CD4-positive, alpha-beta T cell treated with Interleukin-4 for 4 hours (primary cell): ENCODE measurements at regions not wholly inside any gene's neighbourhood (a gene's known extent, or its start where the extent isn't known, plus 50 kb on each side); places are given as distances from the start of the nearest gene placed in this dataset.

Experiments
- DNase-seq: peaks from one replicate; pipeline ENCODE4 v3.0.0-alpha.2; 2020

DNA sequence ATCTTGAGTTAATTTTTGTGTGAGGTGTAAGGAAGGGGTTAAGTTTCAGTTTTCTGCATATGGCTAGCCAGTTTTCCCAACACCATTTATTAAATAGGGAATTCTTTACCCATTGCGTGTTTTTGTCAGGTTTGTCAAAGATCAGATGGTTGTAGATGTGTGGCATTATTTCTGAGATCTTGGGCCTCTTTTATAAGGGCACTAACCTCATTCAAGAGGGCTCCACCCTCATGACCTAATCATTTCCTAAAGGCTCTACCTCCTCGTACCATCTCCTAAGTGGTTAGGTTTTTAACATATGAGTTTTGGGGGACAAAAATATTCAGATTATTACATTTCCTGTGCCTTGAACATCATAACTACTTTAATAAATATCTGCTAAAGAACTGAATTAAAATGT is 510.9 kb downstream of the UTRN start:
- DNase-seq = no peak

DNA sequence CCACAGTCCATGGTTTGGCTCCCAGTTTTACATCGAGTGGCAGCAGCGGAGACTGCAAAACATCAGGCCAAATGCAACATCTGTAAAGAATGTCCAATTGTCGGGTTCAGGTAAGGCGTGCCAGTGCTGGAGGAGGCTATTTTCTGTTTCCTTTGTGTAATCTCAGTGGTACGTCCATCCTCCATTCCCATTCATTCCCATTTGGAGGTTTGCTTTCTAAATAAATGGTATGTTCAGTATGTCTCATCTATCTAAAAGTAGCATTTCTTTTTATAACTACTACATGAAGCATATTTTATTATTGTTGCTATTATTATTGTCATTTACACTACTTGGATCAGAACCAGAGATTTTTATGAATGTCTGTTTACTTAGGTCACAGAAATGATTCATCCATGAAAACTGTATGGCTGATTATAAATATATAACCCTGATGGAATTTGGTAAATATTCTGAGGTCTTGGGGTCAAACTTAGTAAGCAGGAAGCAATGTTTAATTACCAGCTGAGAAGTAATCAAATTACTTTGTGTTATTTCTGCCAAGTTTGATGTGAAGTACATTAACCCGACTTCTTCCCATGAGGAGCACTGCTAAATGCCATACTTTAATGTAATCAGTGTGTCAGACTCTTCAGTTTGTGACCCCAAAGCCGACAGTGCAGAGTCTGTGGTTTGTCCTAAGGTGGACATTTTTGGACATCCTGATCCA is 512.9 kb downstream of the UTRN start:
- DNase-seq = no peak

DNA sequence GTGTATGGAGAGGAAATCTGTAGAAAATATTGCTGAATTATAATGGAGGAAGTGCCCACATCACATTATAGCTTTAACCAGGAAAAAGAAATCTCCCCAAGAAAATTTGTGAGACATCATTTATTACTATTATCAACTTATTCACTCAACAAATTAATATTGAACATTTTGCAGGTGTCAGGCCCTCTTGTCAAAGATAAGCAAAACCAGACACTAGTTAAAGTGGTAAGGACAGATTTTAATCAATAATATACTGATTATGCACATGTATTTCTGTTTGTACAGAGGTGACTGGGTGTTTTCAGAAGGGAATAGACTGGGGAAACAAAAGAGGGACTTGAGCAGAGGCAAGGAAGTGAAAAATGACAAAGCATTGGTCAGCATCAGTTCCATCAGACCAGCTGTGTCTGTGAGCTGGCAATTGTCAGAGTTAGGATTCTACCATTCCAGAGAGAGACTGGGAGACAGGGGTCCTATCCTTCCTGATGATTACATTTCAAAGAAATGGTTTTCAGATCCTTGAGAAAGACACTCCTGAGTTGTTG is 519.2 kb downstream of the UTRN start:
- no peak for DNase-seq

DNA sequence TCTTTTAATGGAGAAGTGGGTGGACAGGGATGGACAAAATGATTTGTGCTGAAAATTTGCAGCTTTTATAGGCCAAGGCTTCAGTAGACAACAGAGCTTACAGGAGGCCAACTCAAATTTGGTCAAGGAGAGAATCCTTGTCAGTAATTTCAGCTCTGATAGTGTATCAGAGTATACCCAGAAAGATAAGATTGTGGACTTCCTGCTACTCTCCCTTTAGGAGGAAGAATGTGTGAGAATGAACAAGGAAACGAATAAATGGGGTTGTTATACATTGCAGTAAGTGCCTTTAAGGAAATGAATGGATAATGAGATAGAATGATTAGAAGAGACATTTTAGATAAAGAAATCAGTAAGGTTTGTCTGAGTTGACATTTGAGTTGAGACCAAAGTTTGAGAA is 519.9 kb downstream of the UTRN start:
- DNase-seq = no peak

DNA sequence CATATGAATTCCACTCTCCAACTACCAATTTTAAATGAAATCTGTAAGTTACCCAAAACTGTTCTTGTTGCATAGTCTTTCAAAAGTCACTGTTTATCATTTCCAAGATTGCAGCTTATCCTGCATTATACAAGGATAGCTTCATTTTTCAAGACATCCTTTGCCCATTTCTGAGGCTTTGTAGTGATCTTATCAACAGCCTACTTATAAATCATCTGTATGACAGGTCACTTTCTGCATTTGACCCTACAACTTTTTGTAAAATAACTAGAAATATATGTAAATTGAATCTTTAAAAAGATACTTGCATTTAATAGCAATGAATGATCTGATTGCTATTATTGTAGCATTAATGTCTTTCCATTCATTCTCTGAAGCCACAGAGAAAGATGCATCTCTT is 521.1 kb downstream of the UTRN start:
- no peak for DNase-seq

DNA sequence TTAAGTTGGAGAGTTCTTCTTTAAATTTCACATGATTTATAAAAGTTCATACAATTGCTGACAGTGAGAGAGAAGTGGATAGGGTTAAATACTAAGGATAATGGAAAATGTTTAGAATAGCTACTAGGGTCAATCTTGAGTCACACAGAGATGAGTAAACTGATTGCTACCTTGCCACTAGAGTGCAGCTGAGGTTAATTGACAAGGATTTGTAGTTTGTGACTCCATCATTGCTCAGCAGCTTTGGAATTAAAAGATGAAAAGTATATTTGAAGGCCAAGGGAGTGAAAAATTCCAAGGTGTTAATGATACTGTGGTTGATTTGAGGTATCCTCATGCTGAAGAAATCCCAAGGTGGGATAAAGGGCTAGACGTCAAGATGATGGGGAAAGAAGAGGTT is 524.0 kb downstream of the UTRN start:
- no peak for DNase-seq

DNA sequence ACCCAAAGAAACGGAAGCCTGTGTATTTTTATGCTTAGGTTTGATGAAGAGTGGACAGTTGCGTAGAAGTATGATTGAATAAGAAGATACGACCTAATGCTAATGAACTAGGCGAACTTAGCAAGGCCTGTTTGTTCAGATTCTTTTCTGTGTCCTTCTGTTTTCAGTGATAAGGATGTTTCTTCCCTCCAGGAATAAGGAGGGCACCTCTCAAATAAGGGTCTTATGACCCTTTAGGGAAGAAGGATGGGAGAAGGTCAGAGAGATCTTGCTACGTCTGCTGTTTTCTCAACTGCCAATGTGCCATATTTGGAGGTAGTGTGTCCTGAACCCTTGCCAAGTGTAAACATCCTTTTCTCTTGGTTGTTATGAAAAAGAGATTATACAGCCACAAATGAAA is 524.8 kb downstream of the UTRN start:
- no peak for DNase-seq

DNA sequence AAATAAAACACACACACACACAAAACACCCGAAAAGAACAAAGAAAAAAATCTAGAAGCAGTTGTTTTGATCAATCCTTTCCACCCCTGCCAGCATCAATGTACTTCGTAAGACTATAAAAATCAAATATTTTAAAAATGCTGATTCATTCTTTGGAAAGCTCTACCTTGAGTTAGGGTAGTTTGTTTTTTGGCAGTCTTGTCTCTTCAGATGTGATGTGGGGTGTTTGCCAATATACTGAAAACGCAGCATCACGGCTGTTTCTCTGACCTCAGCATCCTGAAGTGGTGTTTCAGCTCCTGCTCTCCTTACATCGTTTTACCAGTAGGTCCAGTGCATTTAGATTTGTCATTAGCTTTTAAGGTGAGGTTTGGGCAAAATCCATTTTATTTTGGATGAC is 526.0 kb downstream of the UTRN start:
- no peak for DNase-seq

DNA sequence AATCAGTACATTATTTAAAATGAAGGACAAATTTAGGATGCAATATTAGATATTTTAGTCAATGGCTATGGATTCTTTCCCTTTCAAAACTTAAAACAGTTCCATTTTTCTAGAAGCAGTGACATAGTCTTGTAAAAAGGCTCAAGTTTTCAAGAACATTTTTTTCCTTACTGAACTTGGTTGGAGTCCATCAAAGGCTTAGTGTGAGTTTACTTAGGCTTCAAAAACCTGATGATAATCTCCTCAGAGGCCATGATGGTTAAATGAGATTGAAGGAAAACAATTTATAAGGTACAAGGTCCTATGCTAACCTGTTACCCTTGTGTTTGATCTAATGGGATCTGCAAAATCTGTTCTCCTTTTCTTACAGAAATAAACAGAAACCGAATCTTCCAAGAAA is 531.8 kb downstream of the UTRN start:
- DNase-seq = no peak

DNA sequence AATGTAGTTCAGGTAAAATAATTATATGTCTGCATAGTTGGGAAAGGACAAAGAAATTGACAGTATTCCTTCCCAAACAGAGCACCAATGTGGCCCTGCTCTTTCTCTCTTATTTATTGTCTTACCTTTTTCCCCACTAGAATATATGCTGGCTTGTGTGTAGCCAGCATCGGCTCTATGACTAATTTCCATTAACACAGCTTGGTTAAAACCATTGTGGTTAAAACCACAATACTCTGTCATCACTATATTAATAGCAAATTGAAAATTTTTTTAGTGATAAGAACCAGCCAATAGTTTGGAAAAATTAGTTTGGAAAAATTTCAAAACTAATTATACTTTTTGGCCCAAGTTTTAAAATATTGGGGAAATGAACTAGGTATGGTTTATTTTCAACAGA is 535.1 kb downstream of the UTRN start:
- DNase-seq = no peak

DNA sequence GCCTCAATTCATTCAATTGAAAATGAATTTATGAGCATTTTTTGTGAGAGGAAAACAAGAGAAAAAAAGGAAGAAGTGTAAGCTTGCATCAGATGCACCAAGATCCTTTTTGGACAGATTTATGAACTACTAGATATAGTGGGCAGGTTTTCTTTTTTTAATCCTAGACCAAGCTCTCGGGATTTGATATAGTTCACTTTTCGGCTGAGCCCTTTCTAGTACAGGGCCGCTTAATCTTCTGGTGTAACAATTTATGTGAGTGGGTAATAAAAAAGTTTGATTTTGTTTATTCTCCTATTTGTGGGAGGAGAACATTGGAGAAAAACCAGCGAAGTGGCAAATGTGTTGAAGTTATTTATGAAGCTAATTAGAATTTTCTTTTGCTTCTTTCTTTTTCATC is 538.0 kb downstream of the UTRN start:
- no peak for DNase-seq

DNA sequence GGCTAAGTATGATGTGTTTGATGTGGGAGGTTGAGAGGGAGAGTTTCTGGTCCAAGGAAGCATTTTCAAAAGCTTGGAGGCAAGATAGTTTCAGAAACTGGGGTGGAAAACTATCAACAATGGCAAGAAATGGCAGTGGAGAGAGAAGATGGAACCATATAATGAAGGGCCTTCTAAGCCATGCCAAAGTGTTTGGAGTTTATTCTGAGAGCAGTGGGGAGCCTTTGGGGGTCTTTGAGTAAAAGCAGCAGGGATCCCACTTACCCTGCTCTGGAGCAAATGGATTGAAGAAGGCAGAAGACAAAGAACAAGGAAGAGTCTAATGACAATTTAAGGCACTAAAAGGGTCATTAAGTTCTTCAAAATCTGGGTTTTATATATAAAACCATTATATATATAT is 538.9 kb downstream of the UTRN start:
- no peak for DNase-seq

DNA sequence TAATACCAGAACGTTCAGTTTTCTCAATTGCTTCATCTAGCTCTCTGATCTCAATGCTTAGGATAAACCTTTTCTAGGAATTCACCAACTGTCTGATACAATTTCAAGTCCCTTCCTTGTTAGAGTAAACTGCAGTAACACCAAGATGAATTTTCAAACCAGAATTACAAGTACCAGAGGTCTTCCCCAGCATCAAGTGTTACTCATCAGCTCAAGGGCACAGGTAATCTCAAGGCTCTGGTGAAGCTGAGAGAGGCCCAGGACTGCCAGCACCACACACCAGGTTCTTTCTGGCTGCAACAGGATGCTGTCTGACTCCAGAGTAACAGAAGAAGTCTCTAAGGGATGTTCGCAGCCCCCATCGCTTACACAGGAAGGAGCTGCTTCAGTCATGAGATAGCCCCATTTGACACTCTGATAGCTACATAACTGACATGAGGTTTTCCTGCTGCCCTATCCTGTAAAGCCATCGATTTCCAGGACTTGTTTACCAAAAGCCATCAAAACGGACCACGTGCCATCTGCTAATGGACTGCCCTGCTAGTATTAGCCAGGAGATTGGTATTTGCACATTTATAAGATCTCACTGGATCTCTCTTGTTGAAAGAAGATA is 549.4 kb downstream of the UTRN start:
- DNase-seq = no peak

DNA sequence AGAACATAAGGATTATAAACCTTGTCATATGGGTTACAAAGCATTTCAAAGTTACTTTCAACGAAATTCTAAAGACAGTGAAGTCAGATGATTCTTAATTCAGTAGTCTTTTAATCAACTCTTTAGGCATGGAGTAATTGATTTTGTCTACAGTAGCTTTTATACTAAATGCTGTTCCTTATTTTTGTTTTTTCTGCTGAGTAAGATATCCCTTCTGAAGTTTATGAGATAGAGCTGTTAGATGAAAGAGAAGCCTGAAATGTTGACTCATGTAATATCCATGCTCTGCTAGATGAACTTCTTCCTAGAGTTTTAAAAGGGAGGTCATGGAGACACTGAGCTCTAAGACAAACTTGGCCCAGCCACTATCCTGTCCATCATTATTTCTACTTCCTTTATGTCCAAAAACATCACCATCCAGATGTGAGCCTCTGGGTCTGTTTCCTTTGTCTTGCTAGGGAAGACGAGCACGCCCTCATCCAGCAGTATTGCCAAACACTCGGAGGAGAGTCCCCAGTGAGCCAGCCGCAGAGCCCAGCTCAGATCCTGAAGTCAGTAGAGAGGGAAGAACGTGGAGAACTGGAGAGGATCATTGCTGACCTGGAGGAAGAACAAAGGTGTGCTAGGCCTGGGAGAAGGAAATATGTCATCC is 550.3 kb downstream of the UTRN start:
- DNase-seq = no peak

DNA sequence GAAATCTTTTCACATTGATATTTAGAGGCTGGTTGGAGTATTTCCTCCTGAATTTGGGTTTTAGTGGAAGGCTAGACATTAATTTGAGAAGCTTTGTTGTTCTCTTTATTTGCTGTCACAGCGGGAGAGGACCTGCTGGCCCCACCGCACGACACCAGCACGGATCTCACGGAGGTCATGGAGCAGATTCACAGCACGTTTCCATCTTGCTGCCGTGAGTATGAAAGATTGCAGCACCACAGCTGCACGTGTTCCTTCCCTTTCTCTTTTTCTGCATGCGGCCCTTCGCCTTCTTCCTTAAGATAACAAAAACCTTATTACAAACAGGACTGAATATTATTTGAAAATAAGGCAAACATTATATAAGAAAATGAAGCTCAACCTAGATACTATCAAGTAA is 555.5 kb downstream of the UTRN start:
- DNase-seq = no peak

DNA sequence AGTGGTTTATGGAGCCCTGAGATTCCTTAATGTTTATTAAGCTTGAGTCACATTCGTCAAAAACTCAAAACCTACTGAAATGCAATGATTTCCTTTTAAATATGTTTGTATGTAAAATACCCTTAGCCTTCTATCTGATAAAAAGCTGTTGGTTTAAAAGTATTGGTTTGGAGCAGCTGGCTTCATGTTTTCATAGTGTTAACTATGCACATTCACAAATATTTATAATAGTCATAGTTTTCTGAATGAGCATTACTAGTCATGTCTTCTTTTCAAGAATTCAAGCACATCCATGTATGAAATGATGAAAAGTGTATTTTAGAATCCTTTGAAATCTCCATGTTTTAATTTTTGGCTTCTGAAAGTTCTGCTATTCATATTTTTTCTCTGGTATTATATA is 558.6 kb downstream of the UTRN start:
- DNase-seq = no peak

DNA sequence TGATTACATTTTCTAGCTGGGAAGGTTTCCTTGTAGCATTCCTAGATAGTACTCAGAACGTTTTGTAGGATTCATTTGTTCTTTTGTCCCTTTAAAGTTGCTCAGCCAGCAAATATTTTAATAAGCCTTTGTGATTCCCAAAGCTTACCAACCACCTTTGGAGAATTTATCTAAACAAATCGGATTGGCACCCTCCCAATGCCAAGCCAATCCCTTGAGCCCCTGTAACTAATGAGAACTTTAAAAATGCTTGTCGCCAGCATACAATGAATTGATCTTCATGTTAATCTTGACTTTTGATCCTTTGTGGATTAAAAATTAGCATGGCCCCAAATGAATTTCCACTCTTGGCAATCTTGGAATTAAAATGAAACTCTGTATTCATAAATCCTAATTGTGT is 559.5 kb downstream of the UTRN start:
- DNase-seq = no peak

DNA sequence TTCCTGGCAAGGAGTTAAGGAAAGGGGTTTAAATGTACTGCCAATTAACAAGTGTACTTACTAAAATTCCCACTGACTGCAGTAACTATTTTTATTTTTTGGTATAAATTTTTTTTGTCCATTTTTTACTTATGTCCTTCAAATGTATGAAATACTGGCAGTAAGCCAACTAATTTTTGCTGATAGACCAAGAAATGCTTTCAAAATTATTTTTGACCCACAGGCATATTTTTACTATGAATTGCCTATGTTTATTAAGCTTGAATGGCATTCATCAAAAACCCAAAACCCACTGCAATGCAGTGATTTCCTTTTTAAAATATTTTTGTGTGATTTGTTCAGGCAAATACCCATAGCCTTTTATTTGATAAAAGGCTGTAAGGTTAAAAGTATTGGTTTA is 560.1 kb downstream of the UTRN start:
- no peak for DNase-seq

DNA sequence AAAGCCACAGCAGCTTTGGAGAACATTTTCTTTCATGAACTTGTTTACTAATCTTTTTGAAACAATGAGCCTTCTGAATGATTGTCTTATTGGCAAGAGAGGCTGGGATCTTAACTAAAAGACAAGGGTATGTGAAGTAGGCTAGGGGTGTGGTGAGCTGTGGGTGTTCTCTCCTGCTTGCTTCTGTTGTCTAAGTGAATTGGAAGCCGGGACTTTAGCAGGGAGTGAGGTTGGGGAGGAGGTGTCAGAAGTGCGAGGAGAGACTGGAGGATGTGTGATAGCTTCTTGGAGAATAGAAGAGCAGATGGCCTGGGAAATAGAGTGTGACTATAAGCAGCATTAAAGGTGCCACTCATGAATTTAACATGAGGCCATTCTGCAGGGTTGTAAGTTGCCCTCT is 562.8 kb downstream of the UTRN start:
- DNase-seq = no peak

DNA sequence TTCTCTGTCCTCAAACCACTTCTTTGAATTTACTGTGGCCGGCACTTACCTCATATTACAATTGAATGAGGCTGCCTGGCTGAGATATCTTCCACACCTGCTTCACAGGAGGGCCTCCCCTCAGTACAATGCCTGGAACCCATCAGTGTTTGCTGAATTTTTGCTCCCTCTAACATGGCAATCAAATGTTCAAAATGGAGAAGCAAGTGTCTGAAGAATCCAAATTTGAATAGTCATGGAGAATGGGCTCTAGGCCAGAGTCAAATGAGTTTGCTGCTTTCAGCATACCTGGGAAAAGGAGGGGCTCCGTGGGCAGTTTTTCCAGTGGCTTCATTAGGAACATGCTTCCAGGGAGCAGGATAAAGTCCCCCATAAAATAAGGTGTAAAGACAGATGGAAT is 564.8 kb downstream of the UTRN start:
- DNase-seq = no peak

DNA sequence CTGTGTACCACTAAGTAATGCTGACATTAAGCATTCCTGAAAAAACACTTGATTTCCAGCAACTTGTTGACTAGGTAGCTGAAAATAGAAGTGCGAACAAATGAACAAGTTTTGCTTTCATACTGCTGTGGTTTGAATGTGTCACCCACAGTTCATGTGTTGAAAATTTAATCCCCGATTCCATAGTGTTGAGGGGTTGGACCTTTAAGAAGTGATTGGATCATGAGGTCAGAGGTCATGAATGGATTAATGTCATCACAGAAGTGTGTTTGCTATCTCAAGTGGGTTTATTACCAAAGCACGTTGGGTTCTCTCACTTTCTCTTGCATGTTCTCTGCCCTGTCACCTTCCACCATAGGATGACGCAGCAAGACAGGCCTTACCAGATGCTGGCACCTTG is 568.5 kb downstream of the UTRN start:
- DNase-seq = no peak

DNA sequence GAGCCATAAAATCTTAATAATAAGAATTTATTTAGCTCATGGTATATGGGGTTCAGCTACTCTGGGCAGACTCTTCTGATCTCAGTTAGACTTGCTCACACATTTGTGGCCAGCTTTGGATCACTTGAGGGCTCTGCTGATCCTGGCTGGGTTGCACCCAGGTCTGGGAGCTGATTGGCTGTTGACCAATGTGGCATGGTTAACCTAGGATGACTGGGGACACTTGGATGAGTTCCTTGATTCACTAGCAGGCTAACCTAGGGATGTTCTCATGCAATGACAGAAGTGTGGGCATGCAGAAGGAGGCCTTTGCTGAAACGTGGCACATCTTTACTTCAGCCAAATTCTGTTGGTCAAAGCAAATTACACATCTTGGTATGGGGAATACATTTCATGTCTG is 569.5 kb downstream of the UTRN start:
- no peak for DNase-seq

DNA sequence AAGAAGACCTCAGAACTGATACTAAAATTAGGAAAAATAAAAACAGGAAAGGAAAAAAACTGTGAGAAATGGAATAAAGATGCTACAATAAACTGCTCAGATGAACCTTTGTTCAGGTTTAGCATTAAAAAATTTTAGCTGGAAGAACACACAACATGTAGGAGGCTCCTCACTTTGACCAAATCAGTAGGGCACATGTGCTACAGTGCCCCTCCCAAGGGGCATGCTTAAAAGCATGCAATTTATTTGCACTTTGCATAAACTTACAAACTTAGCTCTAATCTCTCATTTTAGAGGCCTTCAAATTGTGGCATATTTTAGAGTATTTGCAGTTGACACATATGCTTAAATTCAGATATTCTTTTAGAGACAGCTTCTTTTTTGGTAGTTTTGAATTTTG is 570.2 kb downstream of the UTRN start:
- DNase-seq = no peak

DNA sequence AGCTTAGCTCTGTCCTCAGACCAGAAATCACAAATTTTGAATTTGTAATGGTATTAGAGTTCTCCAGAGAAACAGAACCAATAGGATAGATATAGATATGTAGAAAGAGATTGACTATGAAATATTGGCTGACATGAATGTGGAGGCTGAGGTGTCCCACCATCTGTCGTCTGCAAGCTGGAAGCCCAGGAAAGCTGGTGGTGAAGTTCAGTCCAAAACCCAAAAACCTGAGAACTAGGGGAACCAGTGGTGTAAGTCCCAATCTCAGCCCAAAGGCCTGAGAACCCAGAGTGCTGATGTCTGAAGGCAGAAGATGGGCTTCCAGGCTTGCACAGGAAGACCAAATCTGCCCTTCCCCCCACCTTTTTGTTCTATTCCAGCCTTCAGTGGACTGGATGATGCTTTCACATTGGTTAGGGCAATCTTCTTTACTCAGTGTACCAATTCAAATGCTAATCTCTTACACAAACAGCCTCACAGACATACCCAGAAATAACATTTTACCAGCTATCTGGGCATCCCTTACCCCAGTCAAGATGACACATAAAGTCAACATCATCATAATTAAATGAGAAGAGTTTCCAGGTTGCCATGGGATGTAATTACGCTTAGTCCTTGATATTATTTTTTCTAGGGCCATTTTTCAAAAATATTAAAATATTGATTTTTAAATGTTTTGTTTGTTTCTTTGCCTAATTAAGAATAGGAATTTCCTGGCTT is 570.8 kb downstream of the UTRN start:
- no peak for DNase-seq
